GM12875 (cell line): ENCODE measurements at regions not wholly inside any gene's neighbourhood (a gene's known extent, or its start where the extent isn't known, plus 50 kb on each side); places are given as distances from the start of the nearest gene placed in this dataset.
"Not testable (repeated sequence)": the region's sequence is repeated elsewhere in the genome, so short reads cannot be mapped to it uniquely, and the experiment has no call there.

ENCODE experiments used
- H3K4me3 ChIP-seq: one replicate; pipeline ENCODE4 v1.5.1; 2011; ENCODE audit warnings: low read depth, low read length, control low read depth
- CTCF ChIP-seq: IDR thresholded peaks from 2 replicates; pipeline ENCODE4 v1.5.1; 2011; ENCODE audit warnings: low read depth, mild to moderate bottlenecking, control low read depth, inconsistent platforms, low read length, moderate library complexity, borderline replicate concordance; ENCODE audit not compliant: insufficient read depth

- H3K4me3 ChIP-seq: no peak overlapping the region
Observed at GRCh38 chr16:26710450-26710849, 356.3 kb upstream of the C16orf82 start.

GRCh38 chr16:26712876-26713275 is 353.9 kb upstream of the C16orf82 start:
- no peak overlapping the region for H3K4me3 ChIP-seq
- TF ChIP-seq CTCF: no peak

More at GRCh38 chr16:26710450-26710849, 356.3 kb upstream of the C16orf82 start:
- no peak for TF ChIP-seq CTCF

GRCh38 chr16:26715969-26716368 is 350.8 kb upstream of the C16orf82 start:
- TF ChIP-seq CTCF: no peak
- H3K4me3 ChIP-seq: no peak overlapping the region

- no peak for TF ChIP-seq CTCF
- H3K4me3 ChIP-seq: no peak overlapping the region
Observed at GRCh38 chr16:26717826-26718225, 348.9 kb upstream of the C16orf82 start.

GRCh38 chr16:26721290-26721689 is 345.4 kb upstream of the C16orf82 start:
- H3K4me3 ChIP-seq: no peak overlapping the region
- TF ChIP-seq CTCF: no peak

- H3K4me3 ChIP-seq: not testable (repeated sequence)
Observed at GRCh38 chr16:26721957-26722356, 344.8 kb upstream of the C16orf82 start.

GRCh38 chr16:26724189-26724588 is 342.5 kb upstream of the C16orf82 start:
- H3K4me3 ChIP-seq: no peak overlapping the region
- TF ChIP-seq CTCF: no peak

- TF ChIP-seq CTCF: no peak
- no peak overlapping the region for H3K4me3 ChIP-seq
Observed at GRCh38 chr16:26727848-26728247, 338.9 kb upstream of the C16orf82 start.
